NCI-H82 (cell line): ENCODE measurements at regions not wholly inside any gene's neighbourhood (a gene's known extent, or its start where the extent isn't known, plus 50 kb on each side); places are given as distances from the start of the nearest gene placed in this dataset.
"Not testable (repeated sequence)": the region's sequence is repeated elsewhere in the genome, so short reads cannot be mapped to it uniquely, and the experiment has no call there.

Experiments
- DNase-seq: peaks from one replicate; lab custom pipeline; 2025; lab: John Stamatoyannopoulos, UW

- DNase-seq = peak; percentile 45
These were observed 497.3 kb downstream of the NEBL start for GRCh38 chr10:20399772-20400171.

- no peak for DNase-seq
These were observed 500.4 kb downstream of the NEBL start for GRCh38 chr10:20396701-20397100.

GRCh38 chr10:20396205-20396604 is 500.9 kb downstream of the NEBL start:
- DNase-seq = no peak

GRCh38 chr10:20391629-20392028 is 505.5 kb downstream of the NEBL start:
- no peak for DNase-seq

GRCh38 chr10:20381761-20382160 is 515.4 kb downstream of the NEBL start:
- DNase-seq = no peak

GRCh38 chr10:20380401-20380800 is 516.7 kb downstream of the NEBL start:
- no peak for DNase-seq

- DNase-seq = no peak
These were observed 524.4 kb downstream of the NEBL start for GRCh38 chr10:20372748-20373147.

GRCh38 chr10:20370977-20371533 is 526.1 kb downstream of the NEBL start:
- not testable (repeated sequence) for DNase-seq

- no peak for DNase-seq
These were observed 527.0 kb downstream of the NEBL start for GRCh38 chr10:20369863-20370736.

- DNase-seq = no peak
These were observed 533.4 kb downstream of the NEBL start for GRCh38 chr10:20363684-20364083.

GRCh38 chr10:20355915-20356314 is 539.7 kb downstream of the PLXDC2 start:
- DNase-seq = no peak

GRCh38 chr10:20355011-20355410 is 538.8 kb downstream of the PLXDC2 start:
- no peak for DNase-seq

GRCh38 chr10:20354166-20354565 is 537.9 kb downstream of the PLXDC2 start:
- no peak for DNase-seq

- DNase-seq = no peak
These were observed 534.3 kb downstream of the PLXDC2 start for GRCh38 chr10:20350509-20350908.

- DNase-seq = no peak
These were observed 526.8 kb downstream of the PLXDC2 start for GRCh38 chr10:20343036-20343435.
